Panc1 (cell line): ENCODE measurements at regions not wholly inside any gene's neighbourhood (a gene's known extent, or its start where the extent isn't known, plus 50 kb on each side); places are given as distances from the start of the nearest gene placed in this dataset.

Source experiments
- POLR2AphosphoS5 ChIP-seq: IDR thresholded peaks from 2 replicates; pipeline ENCODE4 v1.6.1; 2012; ENCODE audit warnings: mild to moderate bottlenecking, low read depth, low read length, moderate library complexity
- SIN3A ChIP-seq: IDR thresholded peaks from 2 replicates; pipeline ENCODE4 v1.6.1; 2012; ENCODE audit warnings: low read depth, mild to moderate bottlenecking, low read length, moderate library complexity, borderline replicate concordance; ENCODE audit not compliant: insufficient read depth
- TCF7L2 ChIP-seq: IDR thresholded peaks from 2 replicates; pipeline ENCODE4 v1.6.1; 2011; ENCODE audit warnings: mild to moderate bottlenecking, low read depth, low read length, inconsistent platforms
- TF ChIP-seq, protein P1 (sequence below): fragments of 450-650 bp; IDR thresholded peaks from 2 replicates; pipeline ENCODE4 v1.5.1; 2017; ENCODE audit warnings: mild to moderate bottlenecking
- TF ChIP-seq, protein P2 (sequence below), 2 experiments: IDR thresholded peaks; 2 replicates each; pipeline ENCODE4 v1.6.1; 2011 to 2012; ENCODE audit warnings: low read depth in 2 of 2, control low read depth in 1 of 2, low read length in 1 of 2, mild to moderate bottlenecking in 1 of 2, moderate library complexity in 1 of 2; ENCODE audit not compliant: insufficient read depth in 1 of 2

- TF ChIP-seq, protein P1, sequence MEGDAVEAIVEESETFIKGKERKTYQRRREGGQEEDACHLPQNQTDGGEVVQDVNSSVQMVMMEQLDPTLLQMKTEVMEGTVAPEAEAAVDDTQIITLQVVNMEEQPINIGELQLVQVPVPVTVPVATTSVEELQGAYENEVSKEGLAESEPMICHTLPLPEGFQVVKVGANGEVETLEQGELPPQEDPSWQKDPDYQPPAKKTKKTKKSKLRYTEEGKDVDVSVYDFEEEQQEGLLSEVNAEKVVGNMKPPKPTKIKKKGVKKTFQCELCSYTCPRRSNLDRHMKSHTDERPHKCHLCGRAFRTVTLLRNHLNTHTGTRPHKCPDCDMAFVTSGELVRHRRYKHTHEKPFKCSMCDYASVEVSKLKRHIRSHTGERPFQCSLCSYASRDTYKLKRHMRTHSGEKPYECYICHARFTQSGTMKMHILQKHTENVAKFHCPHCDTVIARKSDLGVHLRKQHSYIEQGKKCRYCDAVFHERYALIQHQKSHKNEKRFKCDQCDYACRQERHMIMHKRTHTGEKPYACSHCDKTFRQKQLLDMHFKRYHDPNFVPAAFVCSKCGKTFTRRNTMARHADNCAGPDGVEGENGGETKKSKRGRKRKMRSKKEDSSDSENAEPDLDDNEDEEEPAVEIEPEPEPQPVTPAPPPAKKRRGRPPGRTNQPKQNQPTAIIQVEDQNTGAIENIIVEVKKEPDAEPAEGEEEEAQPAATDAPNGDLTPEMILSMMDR = no peak
- TF ChIP-seq, protein P2, sequence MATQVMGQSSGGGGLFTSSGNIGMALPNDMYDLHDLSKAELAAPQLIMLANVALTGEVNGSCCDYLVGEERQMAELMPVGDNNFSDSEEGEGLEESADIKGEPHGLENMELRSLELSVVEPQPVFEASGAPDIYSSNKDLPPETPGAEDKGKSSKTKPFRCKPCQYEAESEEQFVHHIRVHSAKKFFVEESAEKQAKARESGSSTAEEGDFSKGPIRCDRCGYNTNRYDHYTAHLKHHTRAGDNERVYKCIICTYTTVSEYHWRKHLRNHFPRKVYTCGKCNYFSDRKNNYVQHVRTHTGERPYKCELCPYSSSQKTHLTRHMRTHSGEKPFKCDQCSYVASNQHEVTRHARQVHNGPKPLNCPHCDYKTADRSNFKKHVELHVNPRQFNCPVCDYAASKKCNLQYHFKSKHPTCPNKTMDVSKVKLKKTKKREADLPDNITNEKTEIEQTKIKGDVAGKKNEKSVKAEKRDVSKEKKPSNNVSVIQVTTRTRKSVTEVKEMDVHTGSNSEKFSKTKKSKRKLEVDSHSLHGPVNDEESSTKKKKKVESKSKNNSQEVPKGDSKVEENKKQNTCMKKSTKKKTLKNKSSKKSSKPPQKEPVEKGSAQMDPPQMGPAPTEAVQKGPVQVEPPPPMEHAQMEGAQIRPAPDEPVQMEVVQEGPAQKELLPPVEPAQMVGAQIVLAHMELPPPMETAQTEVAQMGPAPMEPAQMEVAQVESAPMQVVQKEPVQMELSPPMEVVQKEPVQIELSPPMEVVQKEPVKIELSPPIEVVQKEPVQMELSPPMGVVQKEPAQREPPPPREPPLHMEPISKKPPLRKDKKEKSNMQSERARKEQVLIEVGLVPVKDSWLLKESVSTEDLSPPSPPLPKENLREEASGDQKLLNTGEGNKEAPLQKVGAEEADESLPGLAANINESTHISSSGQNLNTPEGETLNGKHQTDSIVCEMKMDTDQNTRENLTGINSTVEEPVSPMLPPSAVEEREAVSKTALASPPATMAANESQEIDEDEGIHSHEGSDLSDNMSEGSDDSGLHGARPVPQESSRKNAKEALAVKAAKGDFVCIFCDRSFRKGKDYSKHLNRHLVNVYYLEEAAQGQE (IDR thresholded peaks at IDR 0.05; ENCODE audit: insufficient read depth in 1 of 2, low read depth in 2 of 2, low read length in 1 of 2) = no peak
- TF ChIP-seq TCF7L2 (no peak), POLR2AphosphoS5 (no peak), SIN3A (no peak)
These were observed 105.3 kb upstream of the TPK1 start for GRCh38 chr7:144941127-144941526.
